HepG2 (cell line): ENCODE measurements at regions not wholly inside any gene's neighbourhood (a gene's known extent, or its start where the extent isn't known, plus 50 kb on each side); places are given as distances from the start of the nearest gene placed in this dataset.

Experiments
- ATAC-seq: fragments of 200-7000 bp; cut with Tn5 transposase; 3 replicates; pipeline ENCODE4 v1.9.1; 2020; ENCODE audit warnings: mild to moderate bottlenecking, moderate library complexity
- BruUV-seq: library from RNA; stranded (reverse); fragments of 400-500 nt; replicated peaks from 2 replicates; lab custom pipeline; 2021; lab: Mats Ljungman, UMichigan
- CTCF ChIA-PET: fragments of 300-600 bp; formaldehyde crosslinking; extraction: SDS; loops from one replicate; lab custom pipeline; 2021; ENCODE audit warnings: low total read pairs, inconsistent platforms, low intra/inter-chr PET ratio; lab: Yijun Ruan, JAX
- POLR2A ChIA-PET: fragments of 350-600 bp; sonication (Branson Sonifier 250); formaldehyde crosslinking; loops from one replicate; lab custom pipeline; 2020; ENCODE audit warnings: antibody characterized with exemption, inconsistent platforms; lab: Yijun Ruan, JAX
- DNase-seq: peaks from one replicate; pipeline ENCODE4 v3.0.0-alpha.2; 2015; ENCODE audit warnings: low spot score
- FAIRE-seq: peaks from 3 replicates; lab custom pipeline; 2011; peaks lifted over from hg19 to GRCh38; lab: Jason Lieb, UNC
- H2AFZ ChIP-seq: one replicate; pipeline ENCODE4 v1.6.1; 2011; ENCODE audit warnings: low read length, inconsistent platforms
- H3K27ac ChIP-seq: fragments of 300-600 bp; 3 replicates; pipeline ENCODE4 v1.8.0; 2011; ENCODE audit warnings: mixed run types, mild to moderate bottlenecking, mixed read lengths, low read length, inconsistent platforms; ENCODE audit not compliant: insufficient read depth; ENCODE audit errors: extremely low read length
- H3K27me3 ChIP-seq, 2 experiments: fragments of 200-600 bp in 1 of 2; 2 replicates in 1 of 2; 3 replicates in 1 of 2; pipeline versions ENCODE4 v1.6.0 to v1.8.0; 2011; ENCODE audit warnings: low read length in 2 of 2, mild to moderate bottlenecking in 2 of 2, moderate library complexity in 2 of 2, inconsistent platforms in 1 of 2; ENCODE audit not compliant: insufficient read depth in 2 of 2, control insufficient read depth in 1 of 2
- H3K36me3 ChIP-seq, 2 experiments: fragments of 200-600 bp in 1 of 2; replicated peaks in 1 of 2; 2 replicates in 1 of 2; 3 replicates in 1 of 2; pipeline versions ENCODE4 v1.5.1 to v1.8.0; 2011; ENCODE audit warnings: low read length in 2 of 2, inconsistent platforms in 1 of 2; ENCODE audit not compliant: insufficient read depth in 2 of 2, control insufficient read depth in 1 of 2
- H3K4me1 ChIP-seq: 2 replicates; pipeline ENCODE4 v1.5.1; 2012; ENCODE audit warnings: low read length, inconsistent platforms; ENCODE audit not compliant: insufficient read depth
- H3K4me2 ChIP-seq: 2 replicates; pipeline ENCODE4 v1.6.0; 2011; ENCODE audit warnings: low read depth, low read length, inconsistent platforms
- H3K4me3 ChIP-seq, 3 experiments: fragments of 200-600 bp in 1 of 3; sonication (generic), shearing (Covaris generic) in 1 of 3; replicated peaks in 1 of 3; 2 replicates each; pipeline ENCODE4 v1.5.1; 2011 to 2016; ENCODE audit warnings: low read length in 3 of 3, inconsistent platforms in 2 of 3, low read depth in 2 of 3, mild to moderate bottlenecking in 2 of 3, control low read depth in 1 of 3, mixed read lengths in 1 of 3; ENCODE audit not compliant: insufficient read depth in 1 of 3
- H3K79me2 ChIP-seq: one replicate; pipeline ENCODE4 v1.6.1; 2011; ENCODE audit warnings: low read length, inconsistent platforms; ENCODE audit not compliant: insufficient read depth
- H3K9ac ChIP-seq: 2 replicates; pipeline ENCODE4 v1.6.0; 2011; ENCODE audit warnings: mild to moderate bottlenecking, low read depth, low read length, inconsistent platforms; ENCODE audit not compliant: insufficient read depth
- H3K9me3 ChIP-seq: 2 replicates; pipeline ENCODE4 v1.5.1; 2012; ENCODE audit warnings: mild to moderate bottlenecking, low read length
- H4K20me1 ChIP-seq: 2 replicates; pipeline ENCODE4 v1.6.0; 2011; ENCODE audit warnings: inconsistent platforms, mild to moderate bottlenecking, low read length, moderate library complexity; ENCODE audit not compliant: insufficient read depth
- BRF2 ChIP-seq: sonication (generic); formaldehyde crosslinking; IDR thresholded peaks from 2 replicates; pipeline ENCODE4 v1.8.1; 2022; ENCODE audit warnings: mild to moderate bottlenecking, missing genetic modification reagents
- EHMT2 ChIP-seq: fragments of 200-600 bp; sonication (generic); IDR thresholded peaks from 2 replicates; pipeline ENCODE4 v1.7.0; 2017; ENCODE audit warnings: antibody characterized with exemption, low read depth, low read length, borderline replicate concordance
- FOSL2 ChIP-seq: sonication (generic); formaldehyde crosslinking; IDR thresholded peaks from 2 replicates; pipeline ENCODE4 v1.4.0; 2020; ENCODE audit warnings: missing genetic modification reagents
- LBX2 ChIP-seq: sonication (generic); formaldehyde crosslinking; IDR thresholded peaks from 2 replicates; pipeline ENCODE4 v1.5.0; 2020; ENCODE audit warnings: missing genetic modification reagents, mild to moderate bottlenecking, borderline replicate concordance
- MLXIP ChIP-seq: sonication (generic); formaldehyde crosslinking; IDR thresholded peaks from 2 replicates; pipeline ENCODE4 v1.9.0; 2021; ENCODE audit warnings: missing genetic modification reagents, borderline replicate concordance
- MZF1 ChIP-seq: sonication (generic); formaldehyde crosslinking; IDR thresholded peaks from 2 replicates; pipeline ENCODE4 v1.8.1; 2023; ENCODE audit warnings: mild to moderate bottlenecking, missing genetic modification reagents, borderline replicate concordance
- RERE ChIP-seq: IDR thresholded peaks from 2 replicates; pipeline ENCODE4 v1.6.1; 2016; ENCODE audit warnings: low read depth, missing genetic modification reagents, missing compliant biosample characterization
- TRAFD1 ChIP-seq: sonication (generic); formaldehyde crosslinking; IDR thresholded peaks from 2 replicates; pipeline ENCODE4 v1.5.1; 2020; ENCODE audit warnings: missing genetic modification reagents, mild to moderate bottlenecking, borderline replicate concordance
- ZNF570 ChIP-seq: sonication (generic); formaldehyde crosslinking; IDR thresholded peaks from 2 replicates; pipeline ENCODE4 v1.4.0; 2020; ENCODE audit warnings: mild to moderate bottlenecking, missing genetic modification reagents, borderline replicate concordance
- ZZZ3 ChIP-seq: sonication (generic); formaldehyde crosslinking; IDR thresholded peaks from 2 replicates; pipeline ENCODE4 v1.4.0; 2020; ENCODE audit warnings: missing genetic modification reagents, mild to moderate bottlenecking, borderline replicate concordance
- WGBS: methylation state at CpG from one replicate; pipeline ENCODE4 v1.1.6; 2017; ENCODE audit warnings: low lambda C conversion rate; 5-methylcytosine and 5-hydroxymethylcytosine counted together
- in situ Hi-C: cut with HindIII; loops from 2 replicates; pipeline ENCODE4 v1.10.0; 2017; ENCODE audit warnings: low pct_unique_long_range_greater_than_20kb; ENCODE audit not compliant: extremely low pct_ligation_motif_present
- intact Hi-C: fragments of 100-400 bp; cut with micrococcal nuclease; formaldehyde crosslinking; loops from one replicate; pipeline ENCODE4 v1.10.0; 2022; ENCODE audit not compliant: unreplicated experiment
- TF ChIP-seq, protein P1 (sequence below): sonication (generic); formaldehyde crosslinking; IDR thresholded peaks from 2 replicates; pipeline ENCODE4 v1.4.0; 2020; ENCODE audit warnings: mild to moderate bottlenecking, missing genetic modification reagents

DNA sequence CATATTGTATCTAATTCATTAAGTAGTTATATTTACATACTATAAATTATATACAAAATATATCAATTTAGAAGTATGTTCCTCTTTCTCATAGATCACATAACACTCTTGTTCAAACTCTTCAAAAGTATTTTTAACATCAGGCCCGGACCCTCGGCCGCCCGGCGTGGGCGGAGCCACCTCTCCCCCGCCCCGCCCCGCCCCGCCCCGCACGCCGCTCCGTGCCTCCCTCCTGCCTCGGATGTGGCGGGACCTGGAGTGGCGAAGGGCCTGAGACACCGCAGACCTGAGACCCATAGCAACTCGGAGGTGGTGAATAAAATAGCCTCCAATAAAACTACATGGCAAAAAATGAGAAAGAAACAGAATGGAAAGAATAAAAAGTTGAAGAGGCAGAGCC, 105.9 kb upstream of the BDNF start:
- peaks cover 0 to 3% of the 10 kb centered on the region in 2 experiments; a peak in 2 of 5 replicates for H3K27me3 ChIP-seq
- no peaks in the 10 kb centered on the region for H3K4me1 ChIP-seq
- no TSS peak for BruUV-seq
- WGBS = 6% methylated on average over 19 of the region's 19 CpGs
- H3K9me3 ChIP-seq = no peaks in the 10 kb centered on the region
- no peaks in the 10 kb centered on the region for H3K79me2 ChIP-seq
- H3K9ac ChIP-seq = no peak overlapping the region
- no peak overlapping the region for H2AFZ ChIP-seq
- no peak overlapping the region for H3K4me3 ChIP-seq
- intact Hi-C loops (no loop called here), in situ Hi-C loops (no loop called here)
- H3K27ac ChIP-seq = no peak overlapping the region
- no peak overlapping the region for H3K4me2 ChIP-seq
- FAIRE-seq (no peak), DNase-seq (no peak), ATAC-seq (no peak)
- ChIA-PET POLR2A (no interaction called here), CTCF (no interaction called here)
- H4K20me1 ChIP-seq = no peaks in the 10 kb centered on the region
- H3K36me3 ChIP-seq = no peaks in the 10 kb centered on the region
- TF ChIP-seq MZF1 (CRISPR knock-in tag) (no peak), FOSL2 (CRISPR knock-in tag) (no peak), RERE (CRISPR knock-in tag) (no peak), BRF2 (CRISPR knock-in tag) (no peak), LBX2 (CRISPR knock-in tag) (no peak), ZNF570 (no peak), EHMT2 (no peak), ZZZ3 (CRISPR knock-in tag) (no peak), TRAFD1 (CRISPR knock-in tag) (no peak), MLXIP (no peak)
- TF ChIP-seq, protein P1, sequence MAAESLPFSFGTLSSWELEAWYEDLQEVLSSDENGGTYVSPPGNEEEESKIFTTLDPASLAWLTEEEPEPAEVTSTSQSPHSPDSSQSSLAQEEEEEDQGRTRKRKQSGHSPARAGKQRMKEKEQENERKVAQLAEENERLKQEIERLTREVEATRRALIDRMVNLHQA (CRISPR knock-in tag) = no peak
